IPS DF 4.7 (cell line): ENCODE measurements at regions not wholly inside any gene's neighbourhood (a gene's known extent, or its start where the extent isn't known, plus 50 kb on each side); places are given as distances from the start of the nearest gene placed in this dataset.
"Not testable (repeated sequence)": the region's sequence is repeated elsewhere in the genome, so short reads cannot be mapped to it uniquely, and the experiment has no call there.

Source experiments
- DNase-seq: peaks from one replicate; pipeline ENCODE4 v3.0.0-alpha.2; 2013; ENCODE audit warnings: low spot score; ENCODE audit errors: extremely low read depth

- DNase-seq = no peak
These were observed 881.4 kb upstream of the ROBO1 start for GRCh38 chr3:80649170-80649569.

GRCh38 chr3:80643421-80643820 is 875.6 kb upstream of the ROBO1 start:
- no peak for DNase-seq

GRCh38 chr3:80618295-80619256 is 850.8 kb upstream of the ROBO1 start:
- no peak for DNase-seq

GRCh38 chr3:80612366-80612765 is 844.6 kb upstream of the ROBO1 start:
- DNase-seq = no peak

- DNase-seq = not testable (repeated sequence)
These were observed 840.3 kb upstream of the ROBO1 start for GRCh38 chr3:80608072-80608471.

GRCh38 chr3:80606073-80606472 is 838.3 kb upstream of the ROBO1 start:
- no peak for DNase-seq

GRCh38 chr3:80601479-80601878 is 833.7 kb upstream of the ROBO1 start:
- DNase-seq = no peak

- DNase-seq = no peak
These were observed 825.0 kb upstream of the ROBO1 start for GRCh38 chr3:80592792-80593191.

- no peak for DNase-seq
These were observed 818.5 kb upstream of the ROBO1 start for GRCh38 chr3:80586338-80586737.

- DNase-seq = no peak
These were observed 812.3 kb upstream of the ROBO1 start for GRCh38 chr3:80580146-80580545.

GRCh38 chr3:80564391-80564790 is 796.6 kb upstream of the ROBO1 start:
- DNase-seq = no peak

- no peak for DNase-seq
These were observed 791.9 kb upstream of the ROBO1 start for GRCh38 chr3:80559701-80560100.

- no peak for DNase-seq
These were observed 789.0 kb upstream of the ROBO1 start for GRCh38 chr3:80556763-80557162.

GRCh38 chr3:80554304-80554703 is 786.5 kb upstream of the ROBO1 start:
- no peak for DNase-seq

GRCh38 chr3:80553211-80553610 is 785.4 kb upstream of the ROBO1 start:
- no peak for DNase-seq

- DNase-seq = no peak
These were observed 782.4 kb upstream of the ROBO1 start for GRCh38 chr3:80550174-80550573.

- DNase-seq = no peak
These were observed 781.4 kb upstream of the ROBO1 start for GRCh38 chr3:80549173-80549572.

- DNase-seq = no peak
These were observed 775.4 kb upstream of the ROBO1 start for GRCh38 chr3:80543154-80543553.

- no peak for DNase-seq
These were observed 774.7 kb upstream of the ROBO1 start for GRCh38 chr3:80542456-80542855.

- DNase-seq = no peak
These were observed 769.9 kb upstream of the ROBO1 start for GRCh38 chr3:80537680-80538079.

- DNase-seq = no peak
These were observed 767.5 kb upstream of the ROBO1 start for GRCh38 chr3:80535286-80535685.

- DNase-seq = no peak
These were observed 765.8 kb upstream of the ROBO1 start for GRCh38 chr3:80533553-80533952.

GRCh38 chr3:80526153-80526552 is 758.4 kb upstream of the ROBO1 start:
- DNase-seq = no peak
